Middle frontal gyrus (tissue), 1 donor: ENCODE measurements at regions not wholly inside any gene's neighbourhood (a gene's known extent, or its start where the extent isn't known, plus 50 kb on each side); places are given as distances from the start of the nearest gene placed in this dataset.

Experiments used
- DNase-seq: peaks from one replicate; pipeline ENCODE4 v3.0.0-alpha.2; 2015; ENCODE audit warnings: low spot score; ENCODE audit errors: extremely low spot score

- DNase-seq: no peak
Measured at GRCh38 chr5:67720162-67720772, 495.3 kb upstream of the PIK3R1 start.

- DNase-seq: no peak
Measured at GRCh38 chr5:67702008-67702407, 505.4 kb upstream of the CD180 start.

GRCh38 chr5:67699560-67699959 lies 503.0 kb upstream of the CD180 start:
- DNase-seq: no peak

- DNase-seq: no peak
Measured at GRCh38 chr5:67696446-67696845, 499.8 kb upstream of the CD180 start.

- no peak for DNase-seq
Measured at GRCh38 chr5:67695369-67695768, 498.8 kb upstream of the CD180 start.

GRCh38 chr5:67694810-67695191 lies 498.2 kb upstream of the CD180 start:
- DNase-seq: no peak

- no peak for DNase-seq
Measured at GRCh38 chr5:67693956-67694809, 497.6 kb upstream of the CD180 start.

GRCh38 chr5:67686746-67687145 lies 490.1 kb upstream of the CD180 start:
- DNase-seq: no peak

GRCh38 chr5:67681703-67682102 lies 485.1 kb upstream of the CD180 start:
- DNase-seq: no peak

GRCh38 chr5:67680099-67680498 lies 483.5 kb upstream of the CD180 start:
- DNase-seq: no peak

GRCh38 chr5:67679184-67679841 lies 482.7 kb upstream of the CD180 start:
- no peak for DNase-seq

GRCh38 chr5:67678594-67678993 lies 482.0 kb upstream of the CD180 start:
- no peak for DNase-seq

- no peak for DNase-seq
Measured at GRCh38 chr5:67677422-67677970, 480.9 kb upstream of the CD180 start.

GRCh38 chr5:67676863-67677262 lies 480.3 kb upstream of the CD180 start:
- DNase-seq: no peak

GRCh38 chr5:67674159-67674655 lies 477.6 kb upstream of the CD180 start:
- DNase-seq: no peak

- no peak for DNase-seq
Measured at GRCh38 chr5:67673618-67674017, 477.0 kb upstream of the CD180 start.

GRCh38 chr5:67673180-67673579 lies 476.6 kb upstream of the CD180 start:
- no peak for DNase-seq

GRCh38 chr5:67672636-67673035 lies 476.0 kb upstream of the CD180 start:
- no peak for DNase-seq

GRCh38 chr5:67669916-67670315 lies 473.3 kb upstream of the CD180 start:
- DNase-seq: no peak

- no peak for DNase-seq
Measured at GRCh38 chr5:67660149-67660548, 463.6 kb upstream of the CD180 start.

GRCh38 chr5:67659288-67659687 lies 462.7 kb upstream of the CD180 start:
- no peak for DNase-seq

GRCh38 chr5:67657055-67657454 lies 460.5 kb upstream of the CD180 start:
- no peak for DNase-seq
